IMR-90 (cell line): ENCODE measurements at regions not wholly inside any gene's neighbourhood (a gene's known extent, or its start where the extent isn't known, plus 50 kb on each side); places are given as distances from the start of the nearest gene placed in this dataset.

Experiments
- ATAC-seq: fragments of 200-7000 bp; cut with Tn5 transposase; 2 replicates; pipeline ENCODE4 v1.9.1; 2020; ENCODE audit warnings: low read depth, mild to moderate bottlenecking, moderate library complexity
- BruUV-seq: library from RNA; stranded (reverse); fragments of 400-500 nt; replicated peaks from 2 replicates; lab custom pipeline; 2021; lab: Mats Ljungman, UMichigan
- CTCF ChIA-PET: fragments of 300-600 bp; formaldehyde crosslinking; extraction: SDS; loops from one replicate; lab custom pipeline; 2021; ENCODE audit warnings: antibody characterized with exemption; lab: Yijun Ruan, JAX
- POLR2A ChIA-PET: fragments of 300-600 bp; sonication (Branson Sonifier 250); formaldehyde crosslinking; loops from one replicate; lab custom pipeline; 2022; ENCODE audit warnings: antibody characterized with exemption; ENCODE audit not compliant: unreplicated experiment; lab: Charles Lee
- DNase-seq: peaks from one replicate; pipeline ENCODE4 v3.0.0; 2013
- H2AFZ ChIP-seq: replicated peaks from 2 replicates; pipeline ENCODE3; 2013; ENCODE audit warnings: low read length, mild to moderate bottlenecking; ENCODE audit not compliant: poor library complexity
- H2AK5ac ChIP-seq: 2 replicates; pipeline ENCODE4 v1.6.1; 2013; ENCODE audit warnings: low read depth, low read length, inconsistent platforms
- H2AK9ac ChIP-seq: replicated peaks from 2 replicates; pipeline ENCODE3; 2013; ENCODE audit warnings: mild to moderate bottlenecking, low read depth, low read length, moderate library complexity; ENCODE audit not compliant: poor library complexity
- H2BK120ac ChIP-seq: 2 replicates; pipeline ENCODE4 v1.6.1; 2013; ENCODE audit warnings: low read depth, low read length, inconsistent platforms
- H2BK15ac ChIP-seq: 3 replicates; pipeline ENCODE4 v1.6.1; 2013; ENCODE audit warnings: low read depth, low read length, inconsistent platforms
- H2BK20ac ChIP-seq: 2 replicates; pipeline ENCODE4 v1.6.1; 2013; ENCODE audit warnings: low read depth, mild to moderate bottlenecking, inconsistent platforms, low read length, moderate library complexity
- H2BK5ac ChIP-seq: 2 replicates; pipeline ENCODE4 v1.6.1; 2013; ENCODE audit warnings: mild to moderate bottlenecking, low read depth, low read length, inconsistent platforms; ENCODE audit not compliant: poor library complexity, severe bottlenecking
- H3K14ac ChIP-seq: replicated peaks from 2 replicates; pipeline ENCODE4 v1.6.1; 2013; ENCODE audit warnings: low read depth, low read length, inconsistent platforms
- H3K18ac ChIP-seq: 2 replicates; pipeline ENCODE4 v1.6.1; 2013; ENCODE audit warnings: low read depth, low read length, control low read depth
- H3K23ac ChIP-seq: 2 replicates; pipeline ENCODE4 v1.6.1; 2013; ENCODE audit warnings: low read depth, low read length, inconsistent platforms
- H3K27ac ChIP-seq: 2 replicates; pipeline ENCODE4 v1.5.1; 2013; ENCODE audit warnings: mild to moderate bottlenecking, control low read depth, low read length; ENCODE audit not compliant: insufficient read depth
- H3K27me3 ChIP-seq: 2 replicates; pipeline ENCODE4 v1.6.1; 2013; ENCODE audit warnings: low read length; ENCODE audit not compliant: control insufficient read depth, insufficient read depth
- H3K36me3 ChIP-seq: 2 replicates; pipeline ENCODE4 v1.6.1; 2013; ENCODE audit warnings: low read length, mixed read lengths; ENCODE audit not compliant: control insufficient read depth, insufficient read depth
- H3K4ac ChIP-seq: 2 replicates; pipeline ENCODE4 v1.6.1; 2013; ENCODE audit warnings: low read depth, low read length, inconsistent platforms
- H3K4me1 ChIP-seq: 2 replicates; pipeline ENCODE4 v1.6.1; 2013; ENCODE audit warnings: low read length, mixed read lengths; ENCODE audit not compliant: control insufficient read depth, insufficient read depth
- H3K4me2 ChIP-seq: 2 replicates; pipeline ENCODE4 v1.6.1; 2013; ENCODE audit warnings: low read depth, mild to moderate bottlenecking, control low read depth, low read length, moderate library complexity
- H3K4me3 ChIP-seq: 2 replicates; pipeline ENCODE4 v1.5.1; 2013; ENCODE audit warnings: low read depth, mild to moderate bottlenecking, control low read depth, low read length, moderate library complexity; ENCODE audit not compliant: insufficient read depth
- H3K56ac ChIP-seq: 2 replicates; pipeline ENCODE4 v1.6.1; 2013; ENCODE audit warnings: low read length, inconsistent platforms; ENCODE audit not compliant: insufficient read depth; ENCODE audit errors: extremely low read depth
- H3K79me1 ChIP-seq, 2 experiments: 2 replicates each; pipeline ENCODE4 v1.6.1; 2013; ENCODE audit warnings: low read length in 2 of 2, inconsistent platforms in 1 of 2, low read depth in 1 of 2
- H3K9ac ChIP-seq: 2 replicates; pipeline ENCODE4 v1.6.1; 2013; ENCODE audit warnings: low read depth, low read length, control low read depth
- H3K9me1 ChIP-seq: 2 replicates; pipeline ENCODE4 v1.6.1; 2013; ENCODE audit warnings: low read length, inconsistent platforms; ENCODE audit not compliant: insufficient read depth
- H3K9me3 ChIP-seq: 2 replicates; pipeline ENCODE4 v1.6.1; 2013; ENCODE audit warnings: low read length; ENCODE audit not compliant: control insufficient read depth, insufficient read depth
- H4K20me1 ChIP-seq: 2 replicates; pipeline ENCODE4 v1.6.1; 2013; ENCODE audit warnings: low read length, inconsistent platforms; ENCODE audit not compliant: insufficient read depth
- H4K5ac ChIP-seq: 2 replicates; pipeline ENCODE4 v1.6.1; 2013; ENCODE audit warnings: mild to moderate bottlenecking, low read depth, low read length, control low read depth
- H4K8ac ChIP-seq, 2 experiments: 2 replicates each; pipeline ENCODE4 v1.6.1; 2013; ENCODE audit warnings: low read depth in 2 of 2, low read length in 2 of 2, control low read depth in 1 of 2, inconsistent platforms in 1 of 2
- H4K91ac ChIP-seq: 2 replicates; pipeline ENCODE4 v1.6.1; 2013; ENCODE audit warnings: low read depth, low read length, inconsistent platforms; ENCODE audit not compliant: insufficient read depth
- CEBPB ChIP-seq: IDR thresholded peaks from 2 replicates; pipeline ENCODE4 v1.6.1; 2012; ENCODE audit warnings: low read depth, low read length, improper control_type of control experiment
- CHD1 ChIP-seq: IDR thresholded peaks from 2 replicates; pipeline ENCODE4 v1.6.1; 2012; ENCODE audit warnings: low read depth, low read length, improper control_type of control experiment
- FOS ChIP-seq: fragments of 150-350 bp; IDR thresholded peaks from 2 replicates; pipeline ENCODE4 v1.6.1; 2016; ENCODE audit warnings: low read depth, low read length
- POLR2A ChIP-seq: IDR thresholded peaks from 2 replicates; pipeline ENCODE4 v1.6.1; 2012; ENCODE audit warnings: mild to moderate bottlenecking, low read depth, low read length
- WGBS, 2 experiments: methylation state at CpG; one replicate each; pipeline versions ENCODE4 v1.1.5 to v1.1.7; 2013; ENCODE audit warnings: missing lambda C conversion rate in 2 of 2; ENCODE audit not compliant: insufficient read length in 1 of 2; ENCODE audit errors: extremely low coverage in 2 of 2; 5-methylcytosine and 5-hydroxymethylcytosine counted together
- dilution Hi-C: fragments of 300-500 bp; cut with HindIII; formaldehyde crosslinking; loops from one replicate; pipeline ENCODE4 v1.14.3; 2018; ENCODE audit warnings: low sequenced_read_pairs; ENCODE audit not compliant: unreplicated experiment
- in situ Hi-C: fragments of 300-500 bp; cut with MboI; formaldehyde crosslinking; loops from 3 replicates; pipeline ENCODE4 v1.14.3; 2019; ENCODE audit warnings: low sequenced_read_pairs, inconsistent platforms, mixed read lengths
- intact Hi-C: fragments of 100-400 bp; cut with micrococcal nuclease; formaldehyde crosslinking; loops from 2 replicates; pipeline ENCODE4 v1.10.0; 2022

GRCh38 chr13:30045916-30046704, 195.7 kb upstream of the UBL3 start:
- peak; percentile 31; the same call in 1 of the 2 replicates for TF ChIP-seq CEBPB
- 0 out of 2 replicates have a peak, but pooled peaks have one; percentile 24 for TF ChIP-seq FOS
- no peak for TF ChIP-seq CHD1
- TF ChIP-seq POLR2A = no peak
- H3K4me2 ChIP-seq = peak overlapping the region; percentile 47; the same call in 1 of the 2 replicates
- no peak overlapping the region for H3K4me3 ChIP-seq
- ChIA-PET POLR2A (no interaction called here), CTCF (interaction anchor here (0.6 to 1.3 kb wide), 5 partner anchors 9 to 344 kb away, joined by 3 to 4 read pairs (median 3); no protein-coding TSS in a partner anchor)
- H2AFZ ChIP-seq = peak overlapping the region; percentile 82
- peaks cover 13% of the 10 kb centered on the region for H3K9me1 ChIP-seq
- ATAC-seq (peak; percentile 98), DNase-seq (peak; percentile 88)
- H2BK120ac ChIP-seq = peak overlapping the region; percentile 95
- no peaks in the 10 kb centered on the region for H3K27me3 ChIP-seq
- H3K27ac ChIP-seq = 0 out of 2 replicates have a peak overlapping the region, but pooled peaks have one; percentile 3
- peak overlapping the region; percentile 85 for H4K91ac ChIP-seq
- peak overlapping the region; percentile 90 for H3K4ac ChIP-seq
- H4K20me1 ChIP-seq = no peaks in the 10 kb centered on the region
- H3K9ac ChIP-seq = no peak overlapping the region
- H3K18ac ChIP-seq = peak overlapping the region; percentile 73; the same call in 1 of the 2 replicates
- peak overlapping the region; percentile 96; the same call in 2 of the 3 replicates for H2BK15ac ChIP-seq
- H2AK9ac ChIP-seq = peak overlapping the region; percentile 35
- peak overlapping the region; percentile 82 for H2AK5ac ChIP-seq
- H3K36me3 ChIP-seq = no peaks in the 10 kb centered on the region
- H4K8ac ChIP-seq = peak overlapping the region; percentile 74 to 82
- no peaks in the 10 kb centered on the region for H3K79me1 ChIP-seq
- peak overlapping the region; percentile 56; the same call in 1 of the 2 replicates for H4K5ac ChIP-seq
- intact Hi-C loops = loop anchor here (10.0 kb wide), 1 partner anchor 201 kb away; no protein-coding TSS in a partner anchor
- H2BK20ac ChIP-seq = peak overlapping the region; percentile 82
- no peak overlapping the region for H3K56ac ChIP-seq
- H3K14ac ChIP-seq = peak overlapping the region; percentile 64
- peaks cover 13% of the 10 kb centered on the region for H3K4me1 ChIP-seq
- dilution Hi-C loops = no loop called here
- peak overlapping the region; percentile 39; the same call in 1 of the 2 replicates for H3K23ac ChIP-seq
- in situ Hi-C loops = no loop called here
- peaks cover 2% of the 10 kb centered on the region; the same call in 1 of the 2 replicates for H3K9me3 ChIP-seq
- H2BK5ac ChIP-seq = peak overlapping the region; percentile 70
- WGBS, 2 experiments = 40% methylated on average over 1 of the region's 7 CpGs; no CpG with 5 or more reads in 1 of the 2 experiments
- no TSS peak for BruUV-seq
